ENCODE measurements at regions not wholly inside any gene's neighbourhood (a gene's known extent, or its start where the extent isn't known, plus 50 kb on each side); places are given as distances from the start of the nearest gene placed in this dataset.

GRCh38 chr9:8062459-8062858 is 262.9 kb upstream of the DMAC1 start:
- H3K4me1 Mint-ChIP-seq, result no peaks in the 10 kb centered on the region
- H3K9ac ChIP-seq, result no peak overlapping the region
- H3K36me3 ChIP-seq, result no peaks in the 10 kb centered on the region
- H4K20me1 ChIP-seq (ENCODE audit: low read depth), result no peaks in the 10 kb centered on the region
- TF ChIP-seq EZH2phosphoT487 (IDR thresholded peaks at IDR 0.05), result no peak
- no peak for TF ChIP-seq EZH2 (IDR thresholded peaks at IDR 0.05)
- TF ChIP-seq CTCF (IDR thresholded peaks at IDR 0.05), result no peak
- no peak overlapping the region for H3K27ac Mint-ChIP-seq
- peak overlapping the region; percentile 38 for H2AFZ ChIP-seq (replicated peaks)
- no peaks in the 10 kb centered on the region for H3K4me1 ChIP-seq
- no peak overlapping the region for H3K27ac ChIP-seq
- no peak for DNase-seq (ENCODE audit: low spot score)
- H3K79me2 ChIP-seq (ENCODE audit: low read depth), result no peaks in the 10 kb centered on the region
- no peaks in the 10 kb centered on the region for H3K36me3 Mint-ChIP-seq
- no peak overlapping the region for H3K4me2 ChIP-seq
- H3F3A ChIP-seq (ENCODE audit: low read depth), result no peaks in the 10 kb centered on the region
- H3K9me3 ChIP-seq (ENCODE audit: low read depth), result no peaks in the 10 kb centered on the region
- H3K9me3 Mint-ChIP-seq, result no peaks in the 10 kb centered on the region
- H3K4me3 ChIP-seq, result no peak overlapping the region
- no peaks in the 10 kb centered on the region for H3K27me3 ChIP-seq
- H3K4me3 Mint-ChIP-seq, result no peak overlapping the region
- H3K27me3 Mint-ChIP-seq (ENCODE audit: insufficient read depth, low read depth), result peaks cover 2% of the 10 kb centered on the region

- Histone ChIP-seq H3K27ac (no peak overlapping the region), H4K20me1 (ENCODE audit: low read depth) (no peaks in the 10 kb centered on the region), H3K9me3 (ENCODE audit: low read depth) (no peaks in the 10 kb centered on the region), H3K36me3 (no peaks in the 10 kb centered on the region), H3F3A (ENCODE audit: low read depth) (no peaks in the 10 kb centered on the region), H3K9ac (no peak overlapping the region), H3K4me3 (no peak overlapping the region), H3K4me2 (no peak overlapping the region), H2AFZ (replicated peaks) (no peak overlapping the region), H3K79me2 (ENCODE audit: low read depth) (no peaks in the 10 kb centered on the region), H3K27me3 (no peaks in the 10 kb centered on the region), H3K4me1 (no peaks in the 10 kb centered on the region)
- Mint-ChIP-seq H3K4me3 (no peak overlapping the region), H3K27ac (peak overlapping the region; percentile 35), H3K9me3 (peaks cover 9% of the 10 kb centered on the region), H3K27me3 (ENCODE audit: insufficient read depth, low read depth) (peaks cover 2% of the 10 kb centered on the region), H3K4me1 (no peaks in the 10 kb centered on the region), H3K36me3 (no peaks in the 10 kb centered on the region)
- no peak for TF ChIP-seq EZH2 (IDR thresholded peaks at IDR 0.05)
- TF ChIP-seq CTCF (IDR thresholded peaks at IDR 0.05), result no peak
- TF ChIP-seq EZH2phosphoT487 (IDR thresholded peaks at IDR 0.05), result no peak
- DNase-seq (ENCODE audit: low spot score), result no peak
Observed at GRCh38 chr9:8053501-8053900, 253.9 kb upstream of the DMAC1 start.

GRCh38 chr9:8052991-8053390 is 253.4 kb upstream of the DMAC1 start:
- H3K4me3 ChIP-seq, result no peak overlapping the region
- H3K27me3 ChIP-seq, result no peaks in the 10 kb centered on the region
- H3K9me3 ChIP-seq (ENCODE audit: low read depth), result no peaks in the 10 kb centered on the region
- no peak overlapping the region for H3K9ac ChIP-seq
- H3K27ac Mint-ChIP-seq, result peak overlapping the region; percentile 35
- no peaks in the 10 kb centered on the region for H3K4me1 Mint-ChIP-seq
- H3K9me3 Mint-ChIP-seq, result peaks cover 9% of the 10 kb centered on the region
- no peak overlapping the region for H3K27ac ChIP-seq
- no peaks in the 10 kb centered on the region for H3F3A ChIP-seq (ENCODE audit: low read depth)
- no peaks in the 10 kb centered on the region for H3K79me2 ChIP-seq (ENCODE audit: low read depth)
- no peaks in the 10 kb centered on the region for H3K36me3 ChIP-seq
- no peak overlapping the region for H2AFZ ChIP-seq (replicated peaks)
- H3K27me3 Mint-ChIP-seq (ENCODE audit: insufficient read depth, low read depth), result peaks cover 2% of the 10 kb centered on the region
- H3K36me3 Mint-ChIP-seq, result no peaks in the 10 kb centered on the region
- H3K4me3 Mint-ChIP-seq, result no peak overlapping the region
- no peaks in the 10 kb centered on the region for H3K4me1 ChIP-seq
- H4K20me1 ChIP-seq (ENCODE audit: low read depth), result no peaks in the 10 kb centered on the region
- DNase-seq (ENCODE audit: low spot score), result no peak
- no peak overlapping the region for H3K4me2 ChIP-seq
- TF ChIP-seq EZH2phosphoT487 (IDR thresholded peaks at IDR 0.05) (no peak), CTCF (IDR thresholded peaks at IDR 0.05) (no peak), EZH2 (IDR thresholded peaks at IDR 0.05) (no peak)
